ENCODE measurements at regions not wholly inside any gene's neighbourhood (a gene's known extent, or its start where the extent isn't known, plus 50 kb on each side); places are given as distances from the start of the nearest gene placed in this dataset.

DNA sequence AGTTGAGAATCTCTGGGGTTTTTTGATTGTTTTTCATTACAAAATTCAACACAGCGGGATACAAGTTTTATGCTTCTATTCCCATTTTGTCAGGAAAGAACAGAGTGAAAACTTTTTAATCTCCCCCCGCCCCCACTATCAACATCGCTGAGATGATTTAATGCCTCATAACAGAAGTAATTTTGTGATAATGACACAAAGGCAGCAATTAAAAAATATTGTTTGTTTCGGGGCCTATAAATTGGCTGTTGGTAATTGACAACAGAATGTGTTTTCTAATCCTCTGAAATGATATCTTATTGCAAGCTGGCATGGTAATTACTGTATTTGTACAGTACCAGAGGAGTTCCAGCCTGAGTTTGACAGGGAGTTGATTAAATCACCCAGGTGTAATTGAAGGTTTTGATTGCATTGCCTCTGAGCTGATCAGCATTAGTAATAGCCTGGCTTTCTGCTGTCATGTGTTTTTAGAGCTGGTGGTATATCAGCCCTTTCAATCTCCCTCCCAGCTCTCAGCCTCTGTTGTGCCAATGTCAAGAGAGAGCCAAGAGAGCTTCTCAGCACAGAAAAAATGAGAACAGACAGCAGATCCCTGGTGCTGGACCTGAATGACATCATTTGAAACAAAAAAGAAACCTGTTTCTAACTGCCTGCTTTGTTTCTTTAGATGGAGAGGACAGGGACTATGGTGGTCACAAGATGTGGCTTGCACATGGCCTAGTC lies 265.1 kb downstream of the FAM76B start:
- DNase-seq (ENCODE audit: extremely low read depth, insufficient read length) = no peak
- Histone ChIP-seq H3K27me3 (replicated peaks; ENCODE audit: control insufficient read depth, insufficient read depth, low read length) (no peaks in the 10 kb centered on the region), H3K36me3 (ENCODE audit: control insufficient read depth, insufficient read depth, low read length) (no peaks in the 10 kb centered on the region), H3K4me3 (replicated peaks; ENCODE audit: low read depth, low read length) (no peak overlapping the region)
- TF ChIP-seq, protein P1, sequence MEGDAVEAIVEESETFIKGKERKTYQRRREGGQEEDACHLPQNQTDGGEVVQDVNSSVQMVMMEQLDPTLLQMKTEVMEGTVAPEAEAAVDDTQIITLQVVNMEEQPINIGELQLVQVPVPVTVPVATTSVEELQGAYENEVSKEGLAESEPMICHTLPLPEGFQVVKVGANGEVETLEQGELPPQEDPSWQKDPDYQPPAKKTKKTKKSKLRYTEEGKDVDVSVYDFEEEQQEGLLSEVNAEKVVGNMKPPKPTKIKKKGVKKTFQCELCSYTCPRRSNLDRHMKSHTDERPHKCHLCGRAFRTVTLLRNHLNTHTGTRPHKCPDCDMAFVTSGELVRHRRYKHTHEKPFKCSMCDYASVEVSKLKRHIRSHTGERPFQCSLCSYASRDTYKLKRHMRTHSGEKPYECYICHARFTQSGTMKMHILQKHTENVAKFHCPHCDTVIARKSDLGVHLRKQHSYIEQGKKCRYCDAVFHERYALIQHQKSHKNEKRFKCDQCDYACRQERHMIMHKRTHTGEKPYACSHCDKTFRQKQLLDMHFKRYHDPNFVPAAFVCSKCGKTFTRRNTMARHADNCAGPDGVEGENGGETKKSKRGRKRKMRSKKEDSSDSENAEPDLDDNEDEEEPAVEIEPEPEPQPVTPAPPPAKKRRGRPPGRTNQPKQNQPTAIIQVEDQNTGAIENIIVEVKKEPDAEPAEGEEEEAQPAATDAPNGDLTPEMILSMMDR (IDR thresholded peaks at IDR 0.05; ENCODE audit: insufficient read depth, low read length, poor library complexity, severe bottlenecking) = no peak

DNA sequence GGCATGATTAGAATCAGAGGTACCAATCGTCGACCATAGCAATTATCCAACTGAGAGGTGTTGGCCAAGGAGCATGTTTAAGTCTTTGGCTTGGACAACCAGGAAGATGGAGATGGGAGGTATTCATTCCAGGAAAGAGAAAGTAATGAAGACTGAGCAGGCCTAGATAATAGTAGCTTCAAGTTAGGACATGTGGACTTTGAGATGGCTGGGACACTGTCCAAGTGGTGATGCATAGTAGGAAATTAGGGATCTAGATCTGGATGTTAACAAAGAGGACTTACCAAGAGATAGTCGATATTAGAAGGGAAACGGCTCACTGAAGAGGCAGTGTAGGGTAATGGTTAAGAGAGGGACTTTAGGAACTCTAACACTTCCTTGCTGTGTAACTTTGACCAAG lies 266.7 kb downstream of the FAM76B start:
- Histone ChIP-seq H3K27me3 (replicated peaks; ENCODE audit: control insufficient read depth, insufficient read depth, low read length) (no peaks in the 10 kb centered on the region), H3K4me3 (replicated peaks; ENCODE audit: low read depth, low read length) (no peak overlapping the region), H3K36me3 (ENCODE audit: control insufficient read depth, insufficient read depth, low read length) (no peaks in the 10 kb centered on the region)
- TF ChIP-seq, protein P1 (IDR thresholded peaks at IDR 0.05; ENCODE audit: insufficient read depth, low read length, poor library complexity, severe bottlenecking) = no peak
- DNase-seq (ENCODE audit: extremely low read depth, insufficient read length) = no peak

DNA sequence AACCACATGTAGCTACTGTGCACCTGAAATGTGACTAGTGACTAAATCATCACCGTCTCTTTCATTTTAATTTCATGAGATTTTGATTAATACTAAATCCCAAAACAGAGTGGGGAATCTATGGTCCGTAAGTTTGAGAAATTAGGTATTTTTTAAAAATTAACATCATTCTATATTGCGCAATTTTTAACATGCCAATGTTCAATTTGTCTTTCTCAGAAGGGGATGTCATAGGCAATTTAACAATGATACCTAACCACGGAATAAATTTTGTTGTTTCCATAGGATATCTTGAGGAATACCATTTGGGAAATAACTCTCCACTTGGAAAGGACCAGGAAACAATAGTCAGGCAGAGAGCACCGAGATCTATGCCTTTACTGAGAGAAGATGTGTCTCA lies 267.7 kb downstream of the FAM76B start:
- Histone ChIP-seq H3K4me3 (replicated peaks; ENCODE audit: low read depth, low read length) (no peak overlapping the region), H3K27me3 (replicated peaks; ENCODE audit: control insufficient read depth, insufficient read depth, low read length) (no peaks in the 10 kb centered on the region), H3K36me3 (ENCODE audit: control insufficient read depth, insufficient read depth, low read length) (no peaks in the 10 kb centered on the region)
- TF ChIP-seq, protein P1 (IDR thresholded peaks at IDR 0.05; ENCODE audit: insufficient read depth, low read length, poor library complexity, severe bottlenecking) = no peak
- DNase-seq (ENCODE audit: extremely low read depth, insufficient read length) = no peak

DNA sequence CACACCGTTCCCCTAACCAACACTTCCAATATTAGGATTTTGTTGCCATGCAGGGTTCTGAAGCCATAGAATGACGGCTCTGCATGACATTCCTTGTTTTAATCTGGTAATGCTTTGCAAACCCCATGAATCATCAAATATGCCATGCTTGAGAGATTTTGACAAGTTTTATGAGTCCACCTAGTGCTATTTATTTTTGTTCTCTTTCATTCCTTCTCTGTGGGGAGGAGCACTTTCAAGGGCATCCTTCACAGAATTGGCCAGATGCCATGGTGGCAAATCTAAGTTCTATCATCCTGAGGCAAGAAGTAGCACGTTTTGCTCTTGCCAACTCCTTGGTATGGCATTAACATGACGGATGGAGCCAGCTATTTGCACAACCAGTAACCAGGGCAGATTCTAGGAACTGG lies 268.4 kb downstream of the FAM76B start:
- no peak for DNase-seq (ENCODE audit: extremely low read depth, insufficient read length)
- Histone ChIP-seq H3K4me3 (replicated peaks; ENCODE audit: low read depth, low read length) (no peak overlapping the region), H3K36me3 (ENCODE audit: control insufficient read depth, insufficient read depth, low read length) (no peaks in the 10 kb centered on the region), H3K27me3 (replicated peaks; ENCODE audit: control insufficient read depth, insufficient read depth, low read length) (no peaks in the 10 kb centered on the region)
- TF ChIP-seq, protein P1 (IDR thresholded peaks at IDR 0.05; ENCODE audit: insufficient read depth, low read length, poor library complexity, severe bottlenecking) = no peak

DNA sequence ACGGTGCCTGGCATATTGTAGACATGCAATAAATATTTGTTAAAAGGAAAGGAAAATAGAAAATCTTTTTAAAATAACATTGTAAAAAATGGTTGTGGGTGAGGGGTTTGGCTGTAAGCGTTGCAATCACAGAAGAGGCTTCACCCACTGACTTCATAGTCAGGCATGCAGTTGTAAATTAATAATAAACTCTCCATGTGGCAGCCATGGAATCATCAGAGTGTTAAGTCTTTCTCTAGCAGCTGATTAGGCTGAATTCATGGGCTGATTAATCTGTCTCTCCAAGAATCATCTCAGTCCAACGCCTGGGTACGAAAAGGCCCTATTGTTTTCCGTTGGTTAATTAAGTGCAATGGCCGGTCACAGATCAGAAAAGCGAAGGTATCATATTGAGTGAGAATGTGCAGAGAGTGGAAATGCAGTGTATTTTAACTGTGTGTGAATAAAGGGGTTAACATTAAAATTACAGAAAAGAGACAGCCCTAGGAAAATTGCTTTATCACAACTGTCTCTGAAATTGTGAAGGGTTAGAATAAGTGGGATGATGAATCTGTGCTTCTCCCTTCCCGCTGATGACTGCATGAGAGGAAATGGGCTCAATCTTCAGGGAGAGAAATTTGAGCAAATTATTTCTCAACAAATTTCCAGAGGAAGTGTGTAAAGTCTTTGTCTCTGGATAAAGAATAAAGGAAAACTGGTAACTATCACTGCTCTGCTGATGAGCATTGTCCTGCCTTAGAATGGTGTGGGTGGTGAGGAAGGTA lies 269.0 kb downstream of the FAM76B start:
- no peak overlapping the region for H3K4me3 ChIP-seq (replicated peaks; ENCODE audit: low read depth, low read length)
- no peak for DNase-seq (ENCODE audit: extremely low read depth, insufficient read length)
- H3K36me3 ChIP-seq (ENCODE audit: control insufficient read depth, insufficient read depth, low read length) = no peaks in the 10 kb centered on the region
- no peaks in the 10 kb centered on the region for H3K27me3 ChIP-seq (replicated peaks; ENCODE audit: control insufficient read depth, insufficient read depth, low read length)
- TF ChIP-seq, protein P1 (IDR thresholded peaks at IDR 0.05; ENCODE audit: insufficient read depth, low read length, poor library complexity, severe bottlenecking) = no peak

All from GM06990 (cell line).